ENCODE measurements at regions not wholly inside any gene's neighbourhood (a gene's known extent, or its start where the extent isn't known, plus 50 kb on each side); places are given as distances from the start of the nearest gene placed in this dataset.

DNA sequence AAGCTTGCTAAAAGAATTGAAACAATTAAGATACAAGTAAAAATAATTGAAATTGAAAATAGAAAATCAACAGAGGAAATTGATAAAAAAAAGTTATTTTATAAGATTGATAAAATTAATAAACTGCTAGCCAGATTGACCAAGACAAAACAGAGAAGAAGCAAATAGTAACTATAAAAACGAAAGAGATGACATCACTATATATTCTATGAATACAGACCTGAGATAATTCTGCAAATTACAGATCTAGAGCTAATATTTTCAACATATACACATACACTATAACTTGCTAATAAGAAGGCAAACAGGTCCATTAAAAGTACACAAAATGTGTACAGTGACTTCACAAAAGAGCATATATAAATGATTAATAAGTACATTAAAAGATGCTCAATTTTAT is 90.1 kb upstream of the RNPC3 start:
- H3K27me3 ChIP-seq = no peaks in the 10 kb centered on the region
- no peak overlapping the region for H3K4me3 ChIP-seq
- in situ Hi-C loops (cut with MboI; ENCODE audit: low sequenced_read_pairs in 4 of 4) = no loop called here
- H3K9me3 ChIP-seq = no peaks in the 10 kb centered on the region
- no peak for ATAC-seq
- no peak for DNase-seq
- no peaks in the 10 kb centered on the region for H3K36me3 ChIP-seq
- no peak overlapping the region for H3K27ac ChIP-seq
- intact Hi-C loops (cut with DNase I; ENCODE audit: low total_unique reads) = no loop called here
- TF ChIP-seq POLR2A (IDR thresholded peaks at IDR 0.05) = no peak
- TF ChIP-seq, protein P1, sequence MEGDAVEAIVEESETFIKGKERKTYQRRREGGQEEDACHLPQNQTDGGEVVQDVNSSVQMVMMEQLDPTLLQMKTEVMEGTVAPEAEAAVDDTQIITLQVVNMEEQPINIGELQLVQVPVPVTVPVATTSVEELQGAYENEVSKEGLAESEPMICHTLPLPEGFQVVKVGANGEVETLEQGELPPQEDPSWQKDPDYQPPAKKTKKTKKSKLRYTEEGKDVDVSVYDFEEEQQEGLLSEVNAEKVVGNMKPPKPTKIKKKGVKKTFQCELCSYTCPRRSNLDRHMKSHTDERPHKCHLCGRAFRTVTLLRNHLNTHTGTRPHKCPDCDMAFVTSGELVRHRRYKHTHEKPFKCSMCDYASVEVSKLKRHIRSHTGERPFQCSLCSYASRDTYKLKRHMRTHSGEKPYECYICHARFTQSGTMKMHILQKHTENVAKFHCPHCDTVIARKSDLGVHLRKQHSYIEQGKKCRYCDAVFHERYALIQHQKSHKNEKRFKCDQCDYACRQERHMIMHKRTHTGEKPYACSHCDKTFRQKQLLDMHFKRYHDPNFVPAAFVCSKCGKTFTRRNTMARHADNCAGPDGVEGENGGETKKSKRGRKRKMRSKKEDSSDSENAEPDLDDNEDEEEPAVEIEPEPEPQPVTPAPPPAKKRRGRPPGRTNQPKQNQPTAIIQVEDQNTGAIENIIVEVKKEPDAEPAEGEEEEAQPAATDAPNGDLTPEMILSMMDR (IDR thresholded peaks at IDR 0.05 in 4 of 5, conservative IDR thresholded peaks at IDR 0.05 in 1 of 5) = no peak
- H3K4me1 ChIP-seq = no peaks in the 10 kb centered on the region

- H3K36me3 ChIP-seq = no peaks in the 10 kb centered on the region
- intact Hi-C loops (cut with DNase I; ENCODE audit: low total_unique reads) = no loop called here
- no peak overlapping the region for H3K27ac ChIP-seq
- no peaks in the 10 kb centered on the region for H3K9me3 ChIP-seq
- no peak for TF ChIP-seq POLR2A (IDR thresholded peaks at IDR 0.05)
- TF ChIP-seq, protein P1 (IDR thresholded peaks at IDR 0.05 in 4 of 5, conservative IDR thresholded peaks at IDR 0.05 in 1 of 5) = no peak
- H3K4me1 ChIP-seq = no peaks in the 10 kb centered on the region
- in situ Hi-C loops (cut with MboI; ENCODE audit: low sequenced_read_pairs in 4 of 4) = no loop called here
- H3K27me3 ChIP-seq = no peaks in the 10 kb centered on the region
- no peak overlapping the region for H3K4me3 ChIP-seq
- no peak for DNase-seq
- no peak for ATAC-seq
These were observed 100.8 kb upstream of the RNPC3 start for GRCh38 chr1:103424650-103425049.

- Histone ChIP-seq H3K4me1 (no peaks in the 10 kb centered on the region), H3K27me3 (no peaks in the 10 kb centered on the region), H3K36me3 (no peaks in the 10 kb centered on the region), H3K9me3 (no peaks in the 10 kb centered on the region), H3K27ac (no peak overlapping the region), H3K4me3 (no peak overlapping the region)
- TF ChIP-seq POLR2A (IDR thresholded peaks at IDR 0.05) = no peak
- TF ChIP-seq, protein P1 (IDR thresholded peaks at IDR 0.05 in 4 of 5, conservative IDR thresholded peaks at IDR 0.05 in 1 of 5) = no peak
- ATAC-seq = no peak
- no peak for DNase-seq
- in situ Hi-C loops (cut with MboI; ENCODE audit: low sequenced_read_pairs in 4 of 4) (no loop called here), intact Hi-C loops (cut with DNase I; ENCODE audit: low total_unique reads) (no loop called here)
These were observed 108.7 kb upstream of the RNPC3 start for GRCh38 chr1:103416681-103417286.

DNA sequence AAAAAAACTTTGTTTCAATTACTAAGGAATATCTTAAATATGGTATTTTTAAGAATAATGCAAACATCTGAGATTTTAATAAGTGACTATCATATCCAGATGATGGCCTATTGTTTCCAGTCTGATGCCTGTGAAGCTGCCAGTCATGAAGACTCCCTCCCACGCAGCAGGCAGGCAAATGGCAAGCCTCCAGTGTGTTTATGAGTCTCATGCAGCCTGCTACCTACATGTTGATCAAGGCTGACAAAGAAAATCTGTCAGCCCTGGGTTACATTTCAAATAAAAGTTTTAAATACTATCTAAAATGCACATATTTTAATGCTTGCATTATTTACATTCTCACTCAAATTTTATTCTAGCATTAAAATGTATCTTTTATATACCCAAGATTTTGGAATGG is 137.6 kb upstream of the RNPC3 start:
- no peak for TF ChIP-seq POLR2A (IDR thresholded peaks at IDR 0.05)
- TF ChIP-seq, protein P1 (IDR thresholded peaks at IDR 0.05 in 4 of 5, conservative IDR thresholded peaks at IDR 0.05 in 1 of 5) = no peak
- intact Hi-C loops (cut with DNase I; ENCODE audit: low total_unique reads) = no loop called here
- Histone ChIP-seq H3K27me3 (no peaks in the 10 kb centered on the region), H3K27ac (no peak overlapping the region), H3K4me3 (no peak overlapping the region), H3K36me3 (no peaks in the 10 kb centered on the region), H3K9me3 (no peaks in the 10 kb centered on the region), H3K4me1 (no peaks in the 10 kb centered on the region)
- ATAC-seq = no peak
- in situ Hi-C loops (cut with MboI; ENCODE audit: low sequenced_read_pairs in 4 of 4) = no loop called here
- DNase-seq = no peak

GRCh38 chr1:103373991-103374390 is 151.5 kb upstream of the RNPC3 start:
- no peaks in the 10 kb centered on the region for H3K27me3 ChIP-seq
- no peak overlapping the region for H3K4me3 ChIP-seq
- no peak for ATAC-seq
- H3K27ac ChIP-seq = no peak overlapping the region
- no peak for DNase-seq
- no peaks in the 10 kb centered on the region for H3K4me1 ChIP-seq
- no peak for TF ChIP-seq POLR2A (IDR thresholded peaks at IDR 0.05)
- TF ChIP-seq, protein P1 (IDR thresholded peaks at IDR 0.05 in 4 of 5, conservative IDR thresholded peaks at IDR 0.05 in 1 of 5) = no peak
- no peaks in the 10 kb centered on the region for H3K36me3 ChIP-seq
- in situ Hi-C loops (cut with MboI; ENCODE audit: low sequenced_read_pairs in 4 of 4) = no loop called here
- H3K9me3 ChIP-seq = no peaks in the 10 kb centered on the region
- intact Hi-C loops (cut with DNase I; ENCODE audit: low total_unique reads) = no loop called here

Measured in gastrocnemius medialis (tissue), 4 donors.